GM23248 (cell line): ENCODE measurements at regions not wholly inside any gene's neighbourhood (a gene's known extent, or its start where the extent isn't known, plus 50 kb on each side); places are given as distances from the start of the nearest gene placed in this dataset.

Experiments used
- EZH2 ChIP-seq: fragments of 200-600 bp; sonication (generic); IDR thresholded peaks from 2 replicates; pipeline ENCODE4 v1.6.1; 2018; ENCODE audit warnings: antibody characterized with exemption, mild to moderate bottlenecking; ENCODE audit not compliant: insufficient read depth, poor library complexity, severe bottlenecking
- EZH2phosphoT487 ChIP-seq: fragments of 200-600 bp; sonication (generic); IDR thresholded peaks from 2 replicates; pipeline ENCODE4 v1.6.1; 2018; ENCODE audit warnings: antibody characterized with exemption, moderate library complexity, mild to moderate bottlenecking, low read depth; ENCODE audit not compliant: insufficient read depth

GRCh38 chr9:3741729-3742128 lies 215.9 kb upstream of the RFX3 start:
- TF ChIP-seq EZH2 (no peak), EZH2phosphoT487 (no peak)
